Ammon's horn (tissue), 1 donor: ENCODE measurements at regions not wholly inside any gene's neighbourhood (a gene's known extent, or its start where the extent isn't known, plus 50 kb on each side); places are given as distances from the start of the nearest gene placed in this dataset.
"Not testable (repeated sequence)": the region's sequence is repeated elsewhere in the genome, so short reads cannot be mapped to it uniquely, and the experiment has no call there.

Experiments
- DNase-seq: peaks from one replicate; pipeline ENCODE4 v3.0.0-alpha.2; 2016; ENCODE audit warnings: low spot score

DNA sequence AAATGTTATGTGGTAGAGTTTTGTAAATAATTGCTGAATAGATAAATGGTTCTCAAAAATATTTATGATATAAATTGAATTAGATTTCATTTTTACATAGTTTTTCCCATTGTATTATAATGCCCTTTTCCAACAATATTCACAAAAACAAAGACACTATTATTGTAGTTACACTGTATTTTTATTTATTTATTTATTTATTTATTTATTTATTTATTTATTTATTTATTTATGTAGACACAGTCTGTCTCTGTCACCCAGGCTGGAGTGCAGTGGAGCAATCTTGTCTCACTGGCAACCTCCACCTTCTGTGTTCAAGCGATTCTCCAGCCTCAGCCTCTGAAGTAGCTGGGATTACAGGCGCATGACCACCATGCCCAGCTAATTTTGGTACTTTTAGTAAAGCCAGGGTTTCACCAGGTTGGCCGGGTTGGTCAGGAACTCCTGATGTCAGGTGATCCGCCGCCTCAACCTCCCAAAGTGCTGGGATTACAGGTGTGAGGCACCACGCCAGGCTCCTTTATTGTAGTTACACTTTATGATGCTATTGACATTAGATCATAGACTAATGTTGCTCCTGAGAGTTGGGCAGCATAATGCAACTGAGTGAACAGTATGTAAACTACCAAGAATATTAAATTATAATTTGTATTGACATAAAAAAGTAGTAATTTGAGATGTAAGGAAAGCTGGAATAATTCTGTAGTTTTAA, 1430.0 kb upstream of the PRMT6 start:
- no peak for DNase-seq

DNA sequence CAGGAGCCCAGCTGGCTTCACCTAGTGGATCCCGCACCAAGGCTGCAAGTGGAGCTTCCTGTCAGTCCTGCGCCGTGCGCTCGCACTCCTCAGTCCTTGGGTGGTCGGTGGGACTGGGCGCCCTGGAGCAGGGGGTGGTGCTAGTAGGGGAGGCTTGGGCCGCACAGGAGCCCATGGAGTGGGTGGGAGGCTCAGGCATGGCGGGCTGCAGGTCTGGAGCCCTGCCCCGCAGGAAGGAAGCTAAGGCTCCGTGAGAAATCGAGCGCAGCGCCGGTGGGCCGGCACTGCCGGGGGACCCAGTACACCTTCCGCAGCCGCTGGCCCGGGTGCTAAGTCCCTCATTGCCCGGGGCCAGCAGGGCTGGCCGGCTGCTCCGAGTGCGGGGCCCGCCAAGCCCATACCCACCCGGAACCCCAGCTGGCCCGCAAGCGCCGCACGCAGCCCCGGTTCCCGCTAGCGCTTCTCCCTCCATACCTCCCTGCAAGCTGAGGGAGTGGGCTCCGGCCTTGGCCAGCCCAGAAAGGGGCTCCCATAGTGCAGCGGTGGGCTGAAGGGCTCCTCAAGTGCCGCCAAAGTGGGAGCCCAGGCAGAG, 1425.2 kb upstream of the PRMT6 start:
- not testable (repeated sequence) for DNase-seq

DNA sequence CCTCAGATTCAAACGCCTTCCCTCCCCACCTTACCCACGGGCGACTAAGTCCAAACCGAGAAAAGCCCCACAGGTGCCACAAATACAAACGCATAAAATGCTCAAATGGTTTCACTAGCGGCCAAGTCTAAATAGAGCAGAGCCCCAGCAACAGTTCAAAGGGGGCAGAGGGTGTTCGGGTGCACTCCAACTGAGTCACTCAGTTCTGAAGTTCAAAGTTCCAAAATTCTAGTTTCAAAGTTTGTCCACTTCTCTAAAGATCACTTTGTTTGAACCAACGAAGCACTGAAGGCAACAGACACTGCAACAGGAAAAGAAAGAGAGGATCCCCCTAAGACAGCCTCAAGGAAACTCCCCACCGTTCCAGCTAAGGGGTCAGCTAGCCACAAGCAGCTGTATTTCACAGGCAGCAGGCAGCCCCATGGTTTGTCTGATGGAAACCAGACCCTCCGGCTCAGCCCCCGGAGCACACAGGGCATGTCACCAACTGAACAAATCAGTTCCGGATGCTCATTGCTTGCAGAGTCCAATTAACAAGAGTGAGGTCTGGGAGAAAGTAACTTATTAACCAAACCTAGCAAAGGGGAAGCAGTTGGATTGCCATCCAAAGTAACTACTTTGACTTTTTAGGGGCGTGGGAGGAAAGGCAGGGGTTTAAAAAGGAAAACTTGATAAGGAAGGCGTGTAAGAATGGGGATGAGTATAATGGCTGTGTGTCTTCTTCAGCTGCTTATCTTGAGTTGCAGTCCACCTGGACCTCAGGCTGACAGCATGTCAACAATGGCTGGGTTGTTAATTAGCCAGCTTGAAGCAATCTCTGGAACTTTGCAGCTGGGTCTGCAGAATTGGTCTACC, 1423.9 kb upstream of the PRMT6 start:
- DNase-seq, result no peak

DNA sequence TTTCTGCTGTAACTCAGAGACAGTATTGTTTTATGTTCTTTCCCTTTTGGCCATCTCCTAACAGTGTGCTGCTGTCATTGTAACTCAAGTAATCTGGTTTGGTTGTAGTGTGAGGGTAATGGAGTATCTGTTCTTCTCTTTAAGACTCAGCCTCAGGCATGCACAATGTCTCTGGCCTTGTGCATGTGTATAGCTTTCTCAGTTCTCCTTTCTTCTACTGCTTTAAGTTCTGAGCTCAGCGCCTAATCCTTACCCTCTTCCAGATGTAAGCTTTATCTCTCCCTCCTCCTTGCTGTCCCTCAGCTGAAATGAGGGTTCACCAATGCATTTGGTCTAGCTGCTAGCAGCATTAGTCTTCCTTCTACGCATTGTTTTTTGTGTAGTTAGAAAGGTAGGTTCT, 1420.4 kb upstream of the PRMT6 start:
- no peak for DNase-seq

DNA sequence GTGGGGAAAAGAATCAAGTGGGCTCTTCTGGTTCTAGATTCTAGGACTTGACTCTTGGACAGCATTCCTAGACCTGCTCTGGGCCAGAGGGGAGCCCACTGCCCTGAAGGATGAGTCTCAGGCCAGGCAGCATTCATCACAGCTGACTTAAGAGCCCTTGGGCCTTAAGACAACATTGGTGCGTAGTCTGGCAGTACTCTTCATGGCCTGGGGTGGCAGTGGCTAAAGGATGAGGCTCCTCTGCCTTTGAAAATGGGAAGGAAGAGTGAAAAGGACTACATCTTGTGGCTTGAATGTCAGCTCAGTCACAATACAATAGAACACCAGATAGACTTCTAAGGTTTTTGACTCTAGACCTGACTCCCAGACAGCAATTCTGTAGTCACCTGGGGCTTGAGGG, 1415.1 kb upstream of the PRMT6 start:
- DNase-seq, result no peak

DNA sequence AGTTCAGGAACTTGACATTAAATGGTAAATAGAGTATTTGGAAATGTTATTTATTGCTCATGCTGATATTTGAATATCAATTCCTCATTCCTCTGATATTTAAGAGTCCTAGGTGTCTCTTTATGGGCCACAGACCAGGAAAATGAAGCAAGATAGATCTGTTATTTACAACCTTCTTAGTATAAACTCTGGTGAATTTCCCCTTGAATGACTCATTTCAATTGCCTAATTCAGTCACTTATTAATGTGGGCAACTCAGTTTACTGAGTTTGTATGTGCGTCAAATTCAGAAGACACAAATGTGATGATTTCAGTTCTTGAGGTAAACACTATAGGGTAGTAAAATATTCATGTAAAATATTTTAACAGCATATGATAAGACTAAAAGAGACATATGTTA, 1404.4 kb upstream of the PRMT6 start:
- no peak for DNase-seq

DNA sequence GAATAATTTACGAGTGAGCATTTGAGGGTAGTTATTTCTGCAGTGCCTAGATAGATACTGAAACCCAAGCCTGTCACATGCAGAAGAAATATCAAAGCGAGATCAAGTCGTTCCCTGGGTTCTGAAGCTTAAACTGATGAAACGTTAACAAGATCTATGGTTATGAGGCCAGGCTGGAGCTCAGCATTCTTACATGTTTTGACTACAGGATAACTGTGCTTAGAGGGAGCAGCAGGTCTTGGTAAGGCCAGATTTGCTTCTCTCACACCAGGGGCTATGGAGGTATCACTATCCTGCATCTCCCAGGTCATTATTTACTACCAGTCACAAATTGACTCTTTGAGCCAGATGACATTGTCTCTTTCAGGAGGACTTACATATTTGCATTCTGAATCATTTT, 1401.4 kb upstream of the PRMT6 start:
- no peak for DNase-seq

DNA sequence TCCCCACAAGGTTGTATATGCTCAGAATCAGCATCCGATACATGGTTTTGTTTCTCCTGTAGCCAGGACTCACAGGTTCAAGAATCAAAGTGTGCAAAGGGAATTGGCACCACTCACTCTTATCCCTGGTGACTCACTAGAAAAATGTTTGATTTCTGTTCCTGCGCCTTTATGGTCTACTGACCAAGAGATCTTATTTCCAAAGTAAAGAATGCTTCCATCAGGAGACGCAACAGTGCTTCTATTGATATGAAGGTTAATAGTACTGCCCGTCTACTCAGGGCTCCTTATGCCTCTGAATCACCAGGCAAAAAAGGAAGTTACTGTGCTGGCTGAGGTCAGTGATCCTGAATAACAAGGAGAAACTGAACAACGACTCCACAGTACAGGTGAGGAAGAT, 1392.0 kb upstream of the PRMT6 start:
- DNase-seq, result no peak

DNA sequence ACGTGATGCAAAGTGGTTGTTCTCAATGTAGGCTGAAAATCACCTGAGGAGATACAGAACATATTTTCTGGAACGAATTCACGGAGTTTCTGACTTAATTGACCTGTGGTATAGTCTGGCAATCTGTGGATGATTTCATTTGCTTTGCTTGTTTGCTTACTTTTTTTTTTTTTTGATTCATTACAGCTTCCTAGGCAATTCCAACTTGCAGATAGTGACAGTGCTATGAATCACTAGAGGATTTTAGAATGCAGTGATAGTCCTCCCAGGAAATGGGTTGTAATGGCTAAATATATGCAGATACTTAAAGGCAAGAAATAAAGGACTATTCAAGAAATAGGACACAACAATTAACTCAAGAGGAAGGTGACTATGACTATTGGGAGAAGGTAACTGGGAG, 1378.1 kb upstream of the PRMT6 start:
- DNase-seq, result no peak

DNA sequence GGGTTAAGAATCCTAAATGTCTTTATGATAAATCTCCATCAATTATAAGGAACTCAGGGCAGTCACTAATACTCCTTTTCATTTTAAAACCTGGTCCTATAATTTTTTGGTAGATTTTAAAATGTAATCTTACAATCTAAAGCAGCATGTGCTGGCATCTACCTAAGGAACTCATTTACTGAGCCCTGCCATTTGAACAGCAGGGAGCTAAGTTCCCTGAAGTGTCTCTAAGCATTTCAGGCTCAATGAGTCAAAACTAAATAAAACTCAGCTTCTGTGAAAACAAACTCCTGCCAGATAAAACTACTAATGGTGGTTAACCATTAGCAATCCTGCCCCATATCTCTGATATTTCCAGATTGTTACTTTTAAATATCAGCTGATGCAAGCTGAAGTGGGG, 1371.8 kb upstream of the PRMT6 start:
- no peak for DNase-seq

DNA sequence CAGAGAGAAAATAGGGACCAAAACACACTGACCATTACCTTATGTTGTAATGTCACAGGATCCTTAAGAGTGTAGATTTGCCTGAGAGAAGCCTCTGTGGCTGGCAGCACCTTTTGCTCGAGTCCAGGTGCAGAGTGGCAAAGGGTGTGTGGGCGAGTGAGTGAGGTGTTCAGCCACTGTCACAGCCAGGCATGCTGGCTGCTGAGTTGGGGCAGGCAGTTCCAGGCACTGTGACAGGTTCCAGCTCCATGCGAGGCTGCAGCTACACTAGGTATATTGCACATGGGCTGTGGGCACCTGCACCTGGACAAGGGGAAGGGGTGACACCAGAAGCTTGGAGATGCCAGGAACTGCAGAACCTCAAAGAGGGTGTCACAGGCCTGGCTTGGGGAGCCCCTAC, 1370.4 kb upstream of the PRMT6 start:
- DNase-seq, result no peak

DNA sequence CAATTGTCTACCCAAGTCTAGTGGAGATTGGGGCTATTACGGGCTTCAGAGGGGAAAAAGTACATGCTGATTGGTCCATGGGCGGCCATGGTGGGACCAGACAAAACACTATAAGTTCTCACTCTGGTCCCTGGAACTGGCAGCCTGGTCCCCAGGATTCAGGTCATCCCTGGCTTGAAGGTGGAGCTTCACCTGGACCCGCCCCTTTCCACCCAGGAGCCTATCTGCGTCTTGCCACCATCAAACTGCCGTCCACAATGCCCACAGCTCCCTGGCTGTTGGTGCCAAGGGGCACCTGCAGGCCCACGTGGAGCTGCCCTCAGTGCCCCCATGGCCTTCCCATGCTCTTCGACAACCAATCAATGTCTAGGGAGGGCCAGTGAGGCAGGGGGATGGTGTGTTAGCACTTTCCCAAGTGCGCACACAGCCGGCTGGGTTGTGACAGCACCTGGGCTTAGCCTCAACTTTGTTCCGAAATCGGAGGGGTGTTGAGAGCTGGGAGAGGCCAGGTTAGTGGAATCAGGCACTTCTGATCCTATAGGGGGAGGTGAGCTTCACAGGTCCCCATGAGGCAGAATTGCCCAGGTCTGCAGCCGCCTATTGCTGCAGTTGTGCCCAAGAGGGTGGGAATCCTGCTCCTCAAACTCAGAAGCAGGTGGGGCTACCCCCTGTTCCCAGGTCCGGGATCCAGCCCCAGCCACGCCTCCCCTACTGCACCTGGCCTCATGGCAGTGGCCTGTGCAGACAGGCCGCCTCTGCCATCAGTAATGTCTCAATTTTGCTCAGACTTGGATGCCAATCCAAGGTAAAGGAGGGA, 1369.4 kb upstream of the PRMT6 start:
- DNase-seq, result no peak

DNA sequence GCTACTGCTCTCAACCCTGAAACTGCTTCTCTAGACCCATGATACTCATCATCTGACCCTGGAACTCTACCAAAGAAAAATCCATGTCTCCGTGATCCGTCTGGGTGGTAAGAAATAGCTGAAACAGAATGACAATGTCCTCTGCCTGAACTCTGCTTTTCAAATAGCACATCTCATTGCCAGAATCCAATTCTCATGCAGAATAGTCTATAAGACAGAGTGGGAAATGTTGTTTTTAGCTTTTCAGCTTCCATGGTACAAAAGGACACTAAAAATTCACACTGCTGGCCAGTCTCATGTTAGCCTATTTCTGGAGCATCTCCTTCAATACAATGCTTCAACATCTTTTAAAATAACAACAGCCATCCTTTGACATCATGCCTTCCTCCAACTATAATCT, 1355.8 kb upstream of the PRMT6 start:
- DNase-seq, result no peak

DNA sequence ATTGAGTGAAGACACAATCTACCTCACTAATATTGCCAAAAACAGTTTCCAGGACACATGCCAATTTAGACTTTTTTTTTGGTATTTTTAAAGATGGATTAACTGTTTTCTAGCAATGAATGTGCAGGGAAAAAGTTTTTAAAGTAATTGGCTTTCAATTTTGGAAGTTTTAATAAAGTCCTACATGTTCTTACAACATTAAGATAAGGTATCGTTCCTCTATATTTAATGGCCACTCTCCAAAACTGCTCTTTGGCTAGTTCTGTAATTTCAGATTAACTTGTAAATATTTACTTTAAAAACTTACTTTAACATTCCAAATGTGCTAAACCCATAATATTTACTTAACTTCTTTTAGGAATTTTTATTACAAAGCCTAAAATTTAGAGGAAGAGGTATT, 1332.2 kb upstream of the PRMT6 start:
- no peak for DNase-seq

DNA sequence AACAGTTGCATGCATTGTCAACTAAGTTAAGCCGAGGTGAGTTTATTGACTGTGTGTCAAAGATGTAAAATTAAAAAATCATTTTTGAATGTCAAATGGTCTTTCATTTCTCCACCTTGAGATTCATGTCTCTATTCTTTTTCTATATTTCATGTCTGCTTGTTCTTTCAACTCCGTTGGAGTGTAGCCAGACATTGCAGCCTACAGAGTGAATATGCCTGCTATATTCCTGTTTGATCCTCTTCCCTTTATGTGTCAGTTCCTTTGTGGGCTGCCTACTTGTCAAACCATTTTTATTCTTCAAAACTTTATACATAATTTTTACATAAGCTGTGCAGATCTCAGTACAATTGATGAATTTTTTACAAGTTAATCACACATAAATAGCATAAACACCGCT, 1325.8 kb upstream of the PRMT6 start:
- DNase-seq, result no peak

DNA sequence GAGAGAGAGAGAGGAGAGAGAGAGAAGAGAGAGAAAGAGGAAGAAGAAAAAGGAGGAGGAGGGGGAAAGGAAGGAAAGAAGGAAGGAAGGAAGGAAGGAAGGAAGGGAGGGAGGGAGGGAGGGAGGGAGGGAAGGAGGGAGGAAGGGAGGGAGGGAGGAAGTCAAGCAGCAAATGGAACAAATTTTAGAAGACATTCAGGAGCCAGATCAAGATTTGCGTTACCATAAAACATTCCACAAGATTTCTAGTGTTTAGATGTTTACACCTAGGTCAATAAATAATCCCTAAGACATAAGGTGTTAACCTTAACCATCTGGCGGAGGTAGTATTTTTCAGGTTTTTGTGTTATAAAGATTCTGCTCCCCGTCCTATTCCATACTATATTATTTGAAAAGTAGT, 1320.1 kb upstream of the PRMT6 start:
- no peak for DNase-seq

DNA sequence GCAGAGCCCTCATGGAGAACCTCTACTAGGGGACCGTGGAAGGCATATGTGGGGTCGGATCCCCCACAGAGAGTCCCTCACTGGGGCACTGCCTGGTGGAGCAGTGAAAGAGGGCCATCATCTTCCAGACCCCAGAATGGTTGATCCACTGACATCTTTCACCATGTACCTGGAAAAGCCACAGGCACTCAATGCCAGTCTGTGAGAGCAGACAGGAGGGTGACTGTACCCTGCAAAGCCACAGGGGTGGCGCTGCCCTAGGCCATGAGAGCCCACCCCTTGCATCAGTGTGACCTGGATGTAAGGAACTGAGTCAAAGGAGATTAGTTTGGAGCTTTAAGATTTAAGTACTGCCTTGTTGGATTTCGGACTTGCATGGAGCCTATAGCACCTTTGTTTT, 1276.7 kb upstream of the PRMT6 start:
- no peak for DNase-seq

DNA sequence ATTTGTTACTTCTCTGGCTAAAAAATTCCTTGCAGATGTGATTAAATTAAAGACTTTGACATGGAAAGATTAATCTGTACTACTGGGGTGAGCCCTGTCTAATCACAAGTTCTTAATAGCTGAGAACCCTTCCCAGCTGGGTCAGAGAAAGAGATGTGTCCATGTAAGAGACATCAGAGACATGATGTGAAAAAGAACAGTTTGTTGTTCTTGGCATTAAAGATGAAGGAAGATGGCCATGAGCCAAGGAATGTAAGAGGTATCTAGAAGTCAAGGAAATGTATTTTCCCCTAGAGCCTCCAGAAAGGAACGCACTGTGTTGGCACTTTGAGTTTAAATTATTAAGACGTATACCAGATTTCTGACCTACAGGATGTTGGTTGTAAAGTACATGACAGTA, 1271.5 kb upstream of the PRMT6 start:
- no peak for DNase-seq

DNA sequence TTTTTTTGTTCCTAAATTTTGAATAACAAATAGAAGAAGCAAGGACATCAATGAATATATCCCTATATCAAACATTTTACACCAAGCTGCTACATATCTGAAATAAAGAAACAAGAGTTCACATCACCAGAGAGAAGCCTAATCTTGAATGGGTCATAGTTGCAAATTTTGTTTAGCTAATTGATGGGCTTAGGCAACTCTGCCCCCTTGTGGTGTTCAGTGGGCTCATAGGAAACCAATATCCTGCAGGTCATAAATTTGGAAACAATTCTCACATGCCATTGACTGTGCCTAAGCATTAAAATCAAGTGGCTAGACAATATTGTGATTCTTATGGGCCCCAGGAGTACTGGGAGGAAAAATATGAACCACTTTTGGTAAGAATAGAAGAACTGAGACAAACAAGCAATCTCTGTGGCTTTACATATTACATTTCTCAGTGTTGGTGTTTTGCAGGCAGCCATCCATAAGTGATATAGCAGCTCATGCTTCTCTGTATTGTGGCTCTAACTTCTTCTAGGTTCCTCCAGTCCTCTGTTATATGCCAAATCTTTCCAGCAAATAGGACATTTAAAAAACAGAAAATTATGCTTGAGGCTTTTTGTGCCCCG, 1262.8 kb upstream of the PRMT6 start:
- DNase-seq, result peak; percentile 64

DNA sequence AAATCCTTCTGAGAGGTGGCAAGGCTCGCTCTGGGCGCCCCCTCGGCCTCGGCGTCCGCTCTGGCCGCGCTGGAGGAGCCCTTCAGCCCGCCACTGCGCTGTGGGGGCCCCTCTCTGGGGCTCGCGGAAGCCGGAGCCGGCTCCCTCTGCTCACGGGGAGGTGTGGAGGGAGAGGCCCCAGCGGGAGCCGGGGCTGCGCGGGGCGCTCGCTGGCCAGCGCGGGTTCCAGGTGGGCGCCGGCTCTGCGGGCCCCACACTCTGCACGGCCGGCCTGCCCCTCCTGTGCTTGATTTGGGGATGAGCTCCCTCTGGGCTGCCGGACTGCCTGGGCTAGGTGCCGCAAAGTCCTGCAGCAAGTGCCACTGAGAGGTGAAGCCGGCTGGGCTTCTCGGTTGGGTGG, 1260.7 kb upstream of the PRMT6 start:
- DNase-seq, result no peak

DNA sequence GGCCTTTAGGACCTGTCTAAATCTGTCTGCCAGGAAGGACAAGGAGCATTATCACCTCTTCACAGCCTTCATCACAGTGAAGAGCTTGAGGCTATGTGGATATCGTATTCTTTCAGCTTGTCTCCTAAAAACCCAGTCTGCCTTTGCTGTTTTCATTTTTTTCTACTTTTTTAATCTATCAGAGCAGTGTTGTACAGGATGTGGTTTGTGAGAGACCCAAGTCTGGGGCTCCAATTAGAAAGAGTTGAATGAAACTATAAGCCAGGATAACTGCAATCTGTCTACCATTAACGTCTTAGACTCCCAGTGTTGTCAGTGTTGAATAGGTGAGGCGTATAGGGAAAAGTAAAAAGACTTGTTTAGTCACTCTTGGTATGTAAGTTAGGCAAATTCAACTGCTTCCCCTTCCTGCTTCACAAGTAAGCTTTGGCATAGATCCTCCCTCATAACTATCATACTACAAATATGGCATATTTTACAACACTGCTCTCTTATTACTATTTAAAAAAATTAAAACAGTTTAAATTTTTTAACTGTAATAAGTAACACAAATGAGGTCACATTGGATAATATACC, 1225.8 kb upstream of the PRMT6 start:
- DNase-seq, result no peak

DNA sequence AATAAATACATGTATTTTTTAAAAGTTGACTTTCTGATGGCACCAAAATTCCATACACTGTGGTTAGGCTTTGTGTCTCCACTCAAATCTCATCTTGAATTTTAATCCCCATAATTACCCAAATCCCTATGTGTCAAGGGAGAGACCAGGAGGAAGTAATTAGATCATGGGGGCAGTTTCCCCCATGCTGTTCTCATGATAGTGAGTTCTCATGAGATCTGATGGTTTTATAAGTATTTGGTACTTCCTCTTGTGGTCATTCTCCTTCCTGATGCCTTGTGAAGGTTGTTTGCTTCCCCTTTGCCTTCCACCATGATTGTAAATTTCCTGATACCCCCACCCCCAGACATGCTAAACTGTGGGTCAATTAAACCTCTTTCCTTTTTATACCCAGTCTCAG, 1218.4 kb upstream of the PRMT6 start:
- DNase-seq, result no peak
